ENCODE measurements at regions not wholly inside any gene's neighbourhood (a gene's known extent, or its start where the extent isn't known, plus 50 kb on each side); places are given as distances from the start of the nearest gene placed in this dataset.

- no peaks in the 10 kb centered on the region for H3K9me3 ChIP-seq
- peaks cover 0 to 4% of the 10 kb centered on the region in 2 donors for H3K27me3 ChIP-seq
- H3K4me1 ChIP-seq, result no peaks in the 10 kb centered on the region
- no peak overlapping the region for H3K27ac ChIP-seq
- no peak for TF ChIP-seq CTCF (IDR thresholded peaks at IDR 0.05)
- no peak for DNase-seq
- H3K4me3 ChIP-seq, result no peak overlapping the region
- intact Hi-C loops (cut with DNase I; ENCODE audit: low total_unique reads), result no loop called here
- no peaks in the 10 kb centered on the region for H3K36me3 ChIP-seq
Measured at GRCh38 chr5:168147106-168147505, 144.3 kb upstream of the WWC1 start.

GRCh38 chr5:168147568-168148360, 143.7 kb upstream of the WWC1 start:
- intact Hi-C loops (cut with DNase I; ENCODE audit: low total_unique reads), result no loop called here
- TF ChIP-seq CTCF (IDR thresholded peaks at IDR 0.05), result no peak
- peaks cover 0 to 8% of the 10 kb centered on the region in 2 donors for H3K27me3 ChIP-seq
- no peak overlapping the region for H3K4me3 ChIP-seq
- no peaks in the 10 kb centered on the region for H3K36me3 ChIP-seq
- no peaks in the 10 kb centered on the region for H3K9me3 ChIP-seq
- H3K27ac ChIP-seq, result no peak overlapping the region
- DNase-seq, result no peak
- H3K4me1 ChIP-seq, result no peaks in the 10 kb centered on the region

DNA sequence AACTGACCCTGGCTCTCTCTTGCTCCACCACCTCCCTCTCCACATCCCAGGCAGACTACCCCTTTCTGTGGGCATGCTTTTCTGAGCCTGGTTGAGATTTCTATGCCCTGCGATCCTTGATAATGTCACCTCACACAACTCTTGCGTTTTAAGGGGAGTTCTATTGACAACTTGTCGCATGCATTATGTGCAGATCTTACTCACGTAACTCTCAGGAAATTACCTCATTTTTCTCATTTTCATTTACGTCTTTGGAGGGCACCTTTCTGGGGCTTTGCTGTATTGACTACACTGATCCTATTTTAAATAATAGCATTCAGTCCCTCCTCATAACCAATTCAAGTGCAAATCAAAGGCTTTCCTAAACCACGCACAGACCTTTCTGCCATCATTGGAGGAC, 140.4 kb upstream of the WWC1 start:
- no peaks in the 10 kb centered on the region for H3K36me3 ChIP-seq
- H3K27me3 ChIP-seq, result peaks cover 0 to 9% of the 10 kb centered on the region in 2 donors
- TF ChIP-seq CTCF (IDR thresholded peaks at IDR 0.05), result no peak
- intact Hi-C loops (cut with DNase I; ENCODE audit: low total_unique reads), result no loop called here
- no peak overlapping the region for H3K4me3 ChIP-seq
- H3K9me3 ChIP-seq, result no peaks in the 10 kb centered on the region
- no peaks in the 10 kb centered on the region for H3K4me1 ChIP-seq
- H3K27ac ChIP-seq, result no peak overlapping the region
- DNase-seq, result no peak

GRCh38 chr5:168152660-168153059, 138.8 kb upstream of the WWC1 start:
- intact Hi-C loops (cut with DNase I; ENCODE audit: low total_unique reads), result no loop called here
- DNase-seq, result no peak
- no peaks in the 10 kb centered on the region for H3K36me3 ChIP-seq
- TF ChIP-seq CTCF (IDR thresholded peaks at IDR 0.05), result no peak
- H3K4me1 ChIP-seq, result no peaks in the 10 kb centered on the region
- peaks cover 0 to 9% of the 10 kb centered on the region in 2 donors for H3K27me3 ChIP-seq
- no peaks in the 10 kb centered on the region for H3K9me3 ChIP-seq
- no peak overlapping the region for H3K4me3 ChIP-seq
- no peak overlapping the region for H3K27ac ChIP-seq

DNA sequence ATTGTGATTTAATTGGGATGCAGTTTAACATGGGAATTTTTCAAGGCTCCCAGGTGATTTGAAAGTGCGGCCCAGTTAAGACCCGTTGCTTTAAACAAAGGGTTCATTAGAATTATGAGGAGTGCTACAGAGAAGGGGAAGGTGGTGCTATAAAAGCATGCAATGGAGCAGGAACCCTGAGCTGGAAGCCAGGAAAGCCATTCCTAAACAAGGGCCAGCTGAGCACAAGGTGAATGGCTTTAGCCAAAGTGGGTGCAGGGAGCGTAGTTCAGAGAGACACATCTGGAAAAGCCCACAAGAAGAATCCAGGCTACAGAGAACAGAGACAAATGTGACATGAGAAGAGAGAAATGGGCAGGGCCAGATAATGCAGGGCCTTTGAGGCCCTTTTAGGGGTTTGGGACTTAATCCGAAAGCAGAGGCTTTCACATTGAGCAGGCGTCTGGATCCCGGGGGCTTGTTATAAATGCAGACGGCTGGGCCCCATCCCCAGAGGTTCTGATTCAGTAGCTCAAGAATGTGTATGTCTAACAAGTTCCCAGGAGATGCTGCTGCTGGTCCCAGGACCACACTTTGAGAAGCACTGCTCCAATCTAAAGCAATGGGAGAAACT, 138.1 kb upstream of the WWC1 start:
- intact Hi-C loops (cut with DNase I; ENCODE audit: low total_unique reads), result no loop called here
- no peak overlapping the region for H3K27ac ChIP-seq
- TF ChIP-seq CTCF (IDR thresholded peaks at IDR 0.05), result no peak
- peaks cover 0 to 9% of the 10 kb centered on the region in 2 donors for H3K27me3 ChIP-seq
- H3K4me1 ChIP-seq, result no peaks in the 10 kb centered on the region
- H3K9me3 ChIP-seq, result no peaks in the 10 kb centered on the region
- no peak overlapping the region for H3K4me3 ChIP-seq
- H3K36me3 ChIP-seq, result no peaks in the 10 kb centered on the region
- DNase-seq, result no peak

All from tibial artery (tissue), 4 donors.